ENCODE measurements at regions not wholly inside any gene's neighbourhood (a gene's known extent, or its start where the extent isn't known, plus 50 kb on each side); places are given as distances from the start of the nearest gene placed in this dataset.

- TF ChIP-seq POLR2A (IDR thresholded peaks at IDR 0.05) (no peak), CTCF (IDR thresholded peaks at IDR 0.05) (no peak)
These were observed 317.2 kb downstream of the TMEM121 start for GRCh38 chr14:105843444-105844046.
